Muscle of arm (tissue), 1 donor: ENCODE measurements at regions not wholly inside any gene's neighbourhood (a gene's known extent, or its start where the extent isn't known, plus 50 kb on each side); places are given as distances from the start of the nearest gene placed in this dataset.
A peak's percentile ranks its signal among the peaks of the same experiment; 100 is the strongest.

Experiments used
- DNase-seq: peaks from one replicate; pipeline ENCODE4 v3.0.0-alpha.2; 2013

- DNase-seq, result no peak
These were observed 336.1 kb upstream of the TBX3 start for GRCh38 chr12:115020091-115020490.

GRCh38 chr12:115017346-115017745 is 333.4 kb upstream of the TBX3 start:
- DNase-seq, result no peak

GRCh38 chr12:115013236-115013981 is 329.4 kb upstream of the TBX3 start:
- DNase-seq, result peak; percentile 58

- no peak for DNase-seq
These were observed 328.9 kb upstream of the TBX3 start for GRCh38 chr12:115012861-115013235.

- no peak for DNase-seq
These were observed 327.7 kb upstream of the TBX3 start for GRCh38 chr12:115011703-115012102.

- no peak for DNase-seq
These were observed 326.5 kb upstream of the TBX3 start for GRCh38 chr12:115010324-115010995.

GRCh38 chr12:115008929-115009328 is 325.0 kb upstream of the TBX3 start:
- no peak for DNase-seq

GRCh38 chr12:115004470-115005146 is 320.6 kb upstream of the TBX3 start:
- no peak for DNase-seq

- DNase-seq, result no peak
These were observed 318.5 kb upstream of the TBX3 start for GRCh38 chr12:115002434-115002833.

- no peak for DNase-seq
These were observed 317.7 kb upstream of the TBX3 start for GRCh38 chr12:115001571-115002180.

- DNase-seq, result no peak
These were observed 316.1 kb upstream of the TBX3 start for GRCh38 chr12:115000038-115000437.

- DNase-seq, result peak; percentile 46
These were observed 314.8 kb upstream of the TBX3 start for GRCh38 chr12:114998750-114999128.

- DNase-seq, result no peak
These were observed 314.3 kb upstream of the TBX3 start for GRCh38 chr12:114998118-114998749.

GRCh38 chr12:114996382-114996781 is 312.4 kb upstream of the TBX3 start:
- DNase-seq, result no peak

GRCh38 chr12:114995891-114996290 is 311.9 kb upstream of the TBX3 start:
- no peak for DNase-seq

- DNase-seq, result peak; percentile 64
These were observed 309.2 kb upstream of the TBX3 start for GRCh38 chr12:114993165-114993564.

- DNase-seq, result no peak
These were observed 308.5 kb upstream of the TBX3 start for GRCh38 chr12:114992443-114992842.

GRCh38 chr12:114990381-114990780 is 306.4 kb upstream of the TBX3 start:
- DNase-seq, result no peak

- DNase-seq, result no peak
These were observed 302.9 kb upstream of the TBX3 start for GRCh38 chr12:114986849-114987248.

- DNase-seq, result no peak
These were observed 302.3 kb upstream of the TBX3 start for GRCh38 chr12:114986178-114986714.

- DNase-seq, result no peak
These were observed 300.7 kb upstream of the TBX3 start for GRCh38 chr12:114984634-114985061.

- DNase-seq, result no peak
These were observed 298.8 kb upstream of the TBX3 start for GRCh38 chr12:114982760-114983159.
